GM21723 (cell line): ENCODE measurements at regions not wholly inside any gene's neighbourhood (a gene's known extent, or its start where the extent isn't known, plus 50 kb on each side); places are given as distances from the start of the nearest gene placed in this dataset.
"Not testable (repeated sequence)": the region's sequence is repeated elsewhere in the genome, so short reads cannot be mapped to it uniquely, and the experiment has no call there.

Experiments
- ATAC-seq: cut with Tn5 transposase; IDR thresholded peaks from one replicate; pipeline ENCODE4 v1.9.1; 2021; ENCODE audit warnings: mild to moderate bottlenecking, moderate library complexity; ENCODE audit not compliant: unreplicated experiment

DNA sequence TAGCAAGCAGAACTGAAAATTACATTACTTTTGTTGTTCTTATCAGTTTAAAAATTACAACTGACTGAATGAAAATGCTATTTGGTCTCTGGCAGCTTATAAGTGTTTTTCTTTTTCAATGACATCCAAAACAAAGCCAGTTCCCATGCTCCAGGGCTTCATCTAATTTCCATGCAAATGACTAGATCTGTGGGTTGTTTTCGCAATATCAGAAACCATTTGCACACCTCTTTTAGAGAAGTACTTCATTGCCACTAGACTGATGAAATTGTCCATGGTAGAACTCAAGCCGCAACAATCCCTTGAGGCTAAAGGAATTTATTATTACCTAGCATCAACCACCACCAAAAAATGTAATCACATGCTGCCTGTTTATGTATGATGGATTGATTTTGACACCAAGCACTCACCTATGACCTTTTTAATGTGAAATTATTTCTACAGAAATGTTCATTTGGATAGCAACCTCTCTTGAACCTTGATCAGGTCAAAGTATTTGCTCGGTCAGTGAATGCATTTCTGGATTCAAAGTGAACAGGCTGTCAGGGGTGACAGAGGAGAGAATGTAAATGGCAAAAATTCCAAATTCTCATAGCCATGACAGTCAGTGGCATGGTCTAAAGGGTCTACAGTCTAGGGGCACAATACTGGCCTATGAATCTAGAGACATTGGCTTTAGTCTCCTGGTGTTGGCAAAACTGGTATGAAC lies 769.3 kb downstream of the SORCS1 start:
- ATAC-seq: no peak

DNA sequence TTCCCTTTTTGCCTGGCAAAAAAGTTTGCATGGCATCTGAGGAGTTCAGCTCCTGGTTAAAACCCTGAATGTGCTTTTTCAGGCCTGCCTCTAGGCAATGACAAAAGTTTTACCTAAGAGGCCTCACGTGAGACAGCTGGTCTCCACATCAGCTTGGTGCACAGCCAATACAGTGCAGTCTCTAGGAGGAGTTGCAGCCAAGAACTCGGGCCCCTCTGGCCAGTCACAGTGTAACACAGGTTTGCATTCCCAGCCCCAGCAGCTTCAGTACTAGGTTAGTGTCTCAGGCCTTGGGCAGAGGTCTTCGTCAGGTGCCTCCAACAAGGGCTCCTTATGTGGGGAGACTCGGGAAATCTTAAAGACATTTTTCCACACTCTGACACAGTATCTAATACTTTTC lies 771.7 kb downstream of the SORCS1 start:
- no peak for ATAC-seq

DNA sequence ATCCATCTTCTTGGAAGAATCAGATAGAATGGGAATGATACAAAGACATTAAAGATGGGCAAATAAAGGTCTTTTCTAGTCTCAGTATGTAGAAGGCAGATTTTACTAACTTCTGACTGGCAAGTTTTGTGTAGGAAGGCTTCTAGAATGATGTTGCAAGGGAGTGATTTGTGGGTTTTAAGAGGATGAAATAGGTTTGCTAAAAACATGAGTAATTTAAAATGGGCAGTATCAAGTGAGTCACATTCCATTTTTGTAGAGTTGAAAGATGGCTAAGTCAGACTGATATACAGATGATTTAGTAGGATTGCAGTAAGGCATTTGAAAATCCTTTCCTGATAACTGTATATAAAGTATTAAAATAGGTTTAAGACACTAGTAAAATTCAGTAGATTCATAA lies 777.4 kb downstream of the SORCS1 start:
- ATAC-seq: no peak

DNA sequence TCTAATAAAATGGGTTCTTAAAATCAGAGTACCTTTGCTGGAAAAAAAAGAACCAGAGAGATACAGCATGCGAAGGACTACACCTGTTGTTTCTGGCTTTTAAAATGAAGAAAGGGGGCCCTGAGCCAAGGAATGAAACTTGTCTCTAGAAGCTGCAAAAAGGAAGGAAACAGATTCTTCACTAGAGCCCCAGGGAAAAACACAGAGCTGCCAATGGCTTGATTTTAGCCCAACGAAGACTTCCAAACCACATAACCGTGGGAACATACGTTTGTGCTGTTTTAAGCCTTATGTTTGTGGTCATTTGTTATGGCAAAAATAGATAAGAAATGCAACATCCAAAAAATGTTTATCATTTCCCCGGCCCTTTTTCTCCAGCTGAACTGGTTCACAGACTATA lies 780.0 kb downstream of the SORCS1 start:
- no peak for ATAC-seq

DNA sequence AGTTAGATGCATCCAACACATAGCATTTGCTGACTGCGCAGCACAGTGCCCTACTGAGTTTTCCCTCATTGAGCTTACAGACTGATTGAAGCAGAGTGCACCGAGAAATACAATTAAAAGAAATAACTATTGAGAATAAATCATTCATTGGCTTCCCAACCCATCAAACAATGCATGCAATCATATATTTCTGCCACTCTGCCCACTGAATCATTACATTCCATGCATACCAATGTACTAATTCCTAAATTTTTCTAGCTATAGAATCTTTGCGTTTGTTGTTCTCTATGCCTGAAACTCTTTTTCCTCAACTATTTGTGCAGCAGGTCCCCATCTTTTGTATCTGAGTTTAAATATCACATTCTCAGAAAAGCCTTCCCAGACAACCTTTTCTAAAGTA lies 783.8 kb downstream of the SORCS1 start:
- ATAC-seq: no peak

DNA sequence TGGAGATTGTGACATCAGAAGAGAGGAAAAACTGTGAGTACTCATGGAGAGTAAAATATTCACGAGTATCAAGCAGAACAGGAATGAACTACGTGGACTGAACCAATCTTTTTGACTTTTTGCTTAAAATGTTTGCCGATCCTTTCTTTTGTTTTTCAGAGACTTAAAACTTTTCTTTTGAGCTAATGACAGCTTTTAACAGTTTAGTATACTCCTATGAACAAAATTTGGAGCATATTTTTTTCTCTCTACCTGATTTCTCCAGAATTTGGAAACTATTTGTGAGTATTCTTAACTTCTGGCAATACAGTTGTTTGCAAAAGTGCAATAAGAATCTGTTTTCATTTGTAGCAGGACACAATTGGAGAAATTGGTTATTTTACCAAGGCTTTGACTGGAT lies 786.3 kb downstream of the SORCS1 start:
- ATAC-seq: no peak

DNA sequence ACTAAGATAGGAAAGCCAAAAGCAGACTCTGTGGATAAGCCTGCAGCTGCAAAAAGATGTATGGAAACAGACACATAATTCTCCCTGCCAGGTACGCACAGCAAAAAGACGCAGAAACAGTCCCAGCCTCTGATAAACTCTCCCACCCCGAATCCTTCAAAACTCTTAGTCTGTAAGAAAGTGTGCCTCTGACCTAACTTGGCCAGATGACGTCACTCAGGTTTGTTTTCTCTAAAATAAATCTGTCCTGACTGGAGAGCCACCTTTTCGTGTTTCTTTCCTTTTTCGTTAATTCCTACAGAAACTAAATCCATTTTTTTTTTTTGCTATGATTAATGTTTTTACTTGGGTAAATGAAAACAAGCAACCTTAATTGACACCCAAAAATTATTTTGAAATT lies 793.8 kb downstream of the SORCS1 start:
- ATAC-seq: no peak

DNA sequence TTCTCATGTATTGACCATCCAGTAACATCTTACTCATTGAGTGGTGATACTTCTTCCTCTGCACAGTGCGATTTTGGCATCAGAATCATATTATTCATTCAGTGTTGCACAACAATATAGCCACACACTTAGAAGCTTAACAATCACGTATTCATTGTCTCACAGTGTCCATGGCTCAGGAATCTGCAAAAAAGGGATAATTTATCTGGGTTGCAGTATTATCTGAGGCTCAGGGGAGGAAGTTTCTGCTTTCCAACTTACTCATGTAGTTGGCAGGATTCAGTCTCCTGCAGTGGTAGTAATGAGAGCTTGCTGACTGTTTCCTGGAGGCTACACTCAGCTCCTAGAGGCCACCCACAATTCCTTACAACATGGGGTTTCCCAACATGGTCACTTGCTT lies 803.6 kb downstream of the SORCS1 start:
- ATAC-seq: no peak

DNA sequence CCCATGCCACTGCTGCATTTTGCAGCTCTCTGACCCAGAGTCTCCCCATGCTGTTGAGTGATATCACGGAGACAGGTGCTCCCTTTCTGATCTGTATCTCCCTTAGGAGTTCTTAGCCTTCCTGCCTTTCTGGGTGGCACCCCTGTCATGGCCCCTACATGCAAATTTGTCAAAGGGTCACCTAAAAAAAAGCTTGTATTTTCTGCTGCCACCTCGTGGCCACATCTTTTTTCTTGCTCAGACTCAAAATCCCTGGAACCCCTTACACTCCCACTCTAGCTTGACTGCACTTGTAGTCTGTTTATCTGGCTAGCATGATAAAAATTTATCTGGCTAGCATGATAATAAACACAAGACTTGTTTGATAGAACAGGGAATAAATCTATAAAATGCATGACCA lies 809.1 kb downstream of the SORCS1 start:
- no peak for ATAC-seq

DNA sequence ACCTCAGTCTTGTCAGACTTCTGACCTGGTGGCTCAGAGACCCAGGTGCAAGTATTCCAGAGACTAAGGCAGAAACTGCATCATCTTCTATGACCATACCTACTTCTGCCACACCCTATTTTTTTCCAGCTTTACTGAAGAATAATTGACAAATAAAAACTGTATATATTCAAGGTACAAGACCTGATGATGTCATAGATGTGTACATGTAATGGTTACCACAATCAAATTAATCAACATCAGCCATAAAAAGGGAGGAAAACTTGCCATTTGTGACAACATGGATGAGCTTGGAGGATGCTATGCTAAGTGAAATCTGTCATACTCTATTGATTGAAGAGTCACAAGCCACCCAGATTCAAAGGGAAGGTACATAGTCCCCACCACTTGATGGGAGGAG lies 815.6 kb downstream of the SORCS1 start:
- ATAC-seq: no peak

DNA sequence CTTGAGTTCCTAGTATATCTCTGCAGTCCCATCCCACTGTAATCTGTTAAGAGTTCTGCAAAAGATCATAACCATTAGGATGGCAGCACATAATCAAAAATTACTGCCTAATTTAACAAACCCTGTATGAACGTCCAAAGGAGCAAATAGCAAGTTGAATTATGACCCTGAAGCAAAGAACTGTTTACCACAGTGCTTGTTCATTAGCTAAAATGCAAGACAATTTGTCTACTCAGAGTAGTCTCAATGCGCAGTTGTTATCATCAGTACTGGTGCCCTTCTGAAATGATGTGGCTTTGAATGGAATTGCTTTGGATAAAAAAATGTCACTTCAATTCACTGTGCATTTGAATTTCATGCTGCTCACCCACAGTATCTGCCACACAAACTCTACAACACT lies 817.0 kb downstream of the SORCS1 start:
- no peak for ATAC-seq

DNA sequence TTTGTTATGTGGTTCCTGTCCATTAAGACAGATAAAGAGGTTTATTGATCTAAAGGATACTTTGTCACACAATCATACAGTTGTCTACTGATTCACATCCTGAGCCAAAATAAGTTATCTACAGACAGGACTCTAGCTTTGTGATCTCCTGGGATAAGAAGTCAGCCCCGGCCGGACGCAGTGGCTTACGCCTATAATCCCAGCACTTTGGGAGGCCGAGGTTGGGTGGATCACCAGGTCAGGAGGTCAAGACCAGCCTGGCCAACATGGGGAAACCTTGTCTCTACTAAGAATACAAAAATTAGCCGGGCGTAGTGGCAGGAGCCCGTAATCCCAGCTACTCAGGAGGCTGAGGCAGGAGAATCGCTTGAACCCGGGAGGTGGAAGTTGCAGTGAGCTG lies 821.0 kb downstream of the SORCS1 start:
- not testable (repeated sequence) for ATAC-seq

DNA sequence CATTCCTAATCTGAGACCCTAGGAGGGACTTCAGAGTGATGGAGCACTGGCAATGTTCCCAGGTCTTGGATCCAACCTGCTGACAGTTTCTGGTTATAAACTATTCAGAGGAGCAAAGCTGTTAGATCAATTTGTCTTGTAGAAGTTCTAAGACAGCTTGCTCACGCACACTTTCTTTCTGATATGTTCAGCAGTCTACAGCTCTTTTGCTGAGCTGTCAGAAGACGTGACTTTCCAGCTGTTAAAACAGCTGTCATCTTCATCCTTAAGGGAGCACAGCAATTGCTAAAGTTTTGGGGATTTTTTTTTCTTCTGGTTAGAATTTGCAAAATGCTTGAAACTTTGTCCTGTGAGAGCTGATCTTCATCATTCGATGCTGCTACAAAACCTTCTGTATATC lies 823.1 kb downstream of the SORCS1 start:
- ATAC-seq: no peak

DNA sequence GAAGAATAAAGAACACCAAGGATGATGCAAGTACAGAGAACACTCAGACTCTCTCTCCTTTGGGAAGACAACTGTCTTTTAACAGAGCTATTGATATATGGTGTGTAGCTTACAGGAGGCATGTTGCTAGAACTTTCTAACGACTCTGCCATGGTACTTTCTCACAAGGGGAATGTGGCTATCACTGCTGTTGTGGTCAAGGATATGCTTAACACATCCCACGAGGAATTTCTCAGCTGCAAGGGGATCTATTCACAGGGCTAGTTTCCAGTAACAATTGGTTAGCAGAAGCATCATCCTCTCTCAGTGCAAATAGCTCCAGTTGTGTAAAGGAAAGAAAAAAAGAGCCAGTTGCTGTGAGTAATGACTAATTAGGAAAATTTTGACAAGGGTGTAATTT lies 826.0 kb downstream of the SORCS1 start:
- ATAC-seq: no peak

DNA sequence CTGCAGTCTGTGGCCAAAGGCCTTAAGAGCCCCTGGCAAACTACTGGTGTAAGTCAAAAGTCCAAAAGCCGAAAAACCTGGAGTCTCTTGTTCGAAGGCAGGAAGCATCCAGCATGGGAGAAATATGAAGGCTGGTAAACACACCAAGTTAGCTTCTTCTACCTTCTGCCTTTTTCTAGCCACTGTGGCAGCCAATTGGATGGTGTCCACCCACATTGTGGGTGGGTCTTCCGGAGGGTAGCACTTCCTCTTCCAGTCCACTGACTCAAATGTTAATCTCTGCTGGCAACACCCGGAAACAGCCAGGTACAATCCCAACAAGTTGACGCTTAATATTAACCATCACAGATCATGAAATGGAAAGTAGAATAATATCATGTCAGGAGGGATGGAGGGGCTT lies 827.6 kb downstream of the SORCS1 start:
- ATAC-seq: no peak

DNA sequence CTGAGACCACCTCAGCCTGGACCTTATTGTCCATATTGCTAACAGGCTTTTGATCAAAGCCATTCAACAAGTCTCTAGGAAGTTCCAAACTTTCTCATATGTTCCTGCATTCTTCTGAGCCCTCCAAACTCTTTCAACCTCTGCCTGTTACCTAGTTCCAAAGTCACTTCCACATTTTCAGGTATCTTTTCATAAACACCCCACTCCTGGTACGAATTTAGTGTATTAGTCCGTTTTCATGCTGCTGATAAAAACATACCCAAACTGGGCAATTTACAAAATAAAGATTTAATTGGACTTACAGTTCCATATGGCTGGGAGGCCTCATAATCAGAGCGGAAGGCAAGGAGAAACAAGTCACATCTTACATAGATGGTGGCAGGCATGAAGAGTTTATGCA lies 836.8 kb downstream of the SORCS1 start:
- ATAC-seq: no peak

DNA sequence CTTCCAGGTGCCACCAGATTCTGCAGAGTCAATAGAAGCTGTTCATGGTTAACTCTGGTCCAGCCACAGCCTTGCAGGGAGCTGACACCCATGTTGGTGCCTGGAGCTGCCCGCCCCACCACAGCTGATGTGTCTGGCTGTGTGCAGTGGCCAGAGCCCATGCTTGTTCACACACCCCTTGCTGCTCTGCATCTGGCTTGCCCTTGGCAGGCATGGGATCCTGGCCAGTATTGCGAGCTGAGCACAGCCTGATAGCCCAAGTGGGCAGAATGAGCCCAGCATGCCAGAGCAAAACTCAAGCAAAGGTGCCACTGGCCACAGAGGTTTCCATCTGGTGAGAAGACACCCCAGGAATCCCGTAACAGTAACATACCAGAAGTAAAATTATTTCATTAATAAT lies 843.6 kb downstream of the SORCS1 start:
- no peak for ATAC-seq

DNA sequence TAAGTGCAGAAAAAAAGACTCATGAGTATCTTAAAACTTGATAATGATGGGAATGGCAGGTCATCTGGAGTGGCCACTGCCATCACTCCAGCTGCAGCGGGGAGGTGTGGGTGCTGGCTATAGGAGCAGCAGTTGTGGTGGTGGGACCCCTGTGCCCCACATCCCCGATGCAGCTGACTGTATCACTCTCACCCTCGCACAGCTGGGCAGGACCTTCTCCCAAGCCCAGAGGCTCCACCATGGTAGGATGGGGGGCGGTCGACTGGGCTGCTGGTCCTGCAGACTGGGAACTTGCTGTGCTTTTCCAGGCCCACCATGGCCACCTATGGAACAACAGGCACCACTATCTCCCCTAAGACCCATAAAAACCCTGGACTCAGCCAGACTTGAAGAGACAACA lies 844.4 kb downstream of the SORCS1 start:
- no peak for ATAC-seq

DNA sequence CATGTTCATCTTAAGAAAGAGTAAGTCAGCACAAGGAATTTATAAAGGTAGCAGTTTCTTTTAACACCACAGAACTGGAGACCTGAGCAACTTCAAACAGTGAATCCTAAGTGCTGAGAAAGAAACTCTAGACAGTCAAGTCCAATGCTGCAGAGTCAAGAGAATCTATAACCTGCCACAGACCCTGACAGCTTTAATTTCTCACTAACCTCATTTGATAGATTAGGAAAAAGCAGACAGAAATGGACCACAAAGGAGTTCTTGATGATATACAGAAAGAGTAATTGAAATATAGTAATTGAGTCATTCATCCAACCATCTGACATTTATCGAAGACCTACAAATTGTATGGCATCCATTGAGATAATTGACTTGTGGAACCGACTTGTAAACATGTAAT lies 847.0 kb downstream of the SORCS1 start:
- ATAC-seq: no peak

DNA sequence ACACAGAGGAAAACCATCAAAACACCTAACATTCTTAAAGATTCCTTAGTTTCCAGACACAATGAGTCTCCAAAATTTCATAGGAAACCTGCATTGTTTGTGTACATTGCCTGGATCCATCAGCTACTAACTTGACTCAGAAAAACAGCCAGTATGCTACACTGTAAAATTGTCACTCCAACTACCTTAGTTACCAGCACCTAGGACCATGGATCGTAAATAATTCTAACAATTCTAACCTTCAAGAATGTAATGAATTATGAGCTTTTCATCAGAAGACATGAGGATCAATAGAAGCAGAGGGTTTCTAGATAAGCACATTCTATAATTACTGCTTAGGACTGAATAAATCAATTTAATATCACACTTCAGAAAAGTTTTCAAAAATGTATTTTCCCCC lies 851.5 kb downstream of the SORCS1 start:
- no peak for ATAC-seq

DNA sequence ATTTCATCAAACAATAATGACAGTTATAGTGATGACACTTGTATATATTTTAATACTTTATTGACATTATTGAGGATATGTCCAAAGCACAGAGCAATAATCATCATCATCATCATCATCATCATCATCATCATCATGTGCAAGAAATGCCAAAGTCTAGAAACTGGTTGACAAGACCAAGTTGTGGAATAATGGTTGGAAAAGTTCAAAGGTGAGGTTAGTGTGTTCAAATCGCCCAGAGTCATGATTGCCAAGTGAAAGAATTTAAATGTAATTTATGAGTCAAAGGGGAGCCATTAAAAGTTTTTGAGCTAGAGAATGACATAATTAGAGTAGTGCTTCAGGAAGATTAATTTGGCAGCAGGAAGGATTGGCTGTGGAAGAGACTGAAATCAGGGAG lies 852.4 kb downstream of the SORCS1 start:
- ATAC-seq: no peak

DNA sequence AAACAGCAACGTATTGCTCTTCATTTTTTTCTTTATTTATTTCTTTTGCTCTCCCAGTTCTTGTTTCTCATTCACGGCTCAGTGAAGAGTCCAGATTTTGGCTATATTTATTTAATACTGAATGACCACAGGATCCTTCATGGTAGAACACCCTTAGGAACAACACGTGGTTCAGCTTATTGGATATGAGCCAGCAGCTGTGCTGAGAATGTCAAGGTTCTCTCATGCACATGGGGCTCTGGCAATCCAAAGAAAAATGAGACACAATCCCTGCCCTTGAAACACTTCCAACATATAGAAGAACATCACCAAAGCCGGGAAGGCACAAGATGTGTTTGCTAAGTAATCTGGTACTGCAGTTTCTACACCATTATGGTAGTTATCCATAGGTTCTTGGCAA lies 852.9 kb downstream of the SORCS1 start:
- ATAC-seq: no peak

DNA sequence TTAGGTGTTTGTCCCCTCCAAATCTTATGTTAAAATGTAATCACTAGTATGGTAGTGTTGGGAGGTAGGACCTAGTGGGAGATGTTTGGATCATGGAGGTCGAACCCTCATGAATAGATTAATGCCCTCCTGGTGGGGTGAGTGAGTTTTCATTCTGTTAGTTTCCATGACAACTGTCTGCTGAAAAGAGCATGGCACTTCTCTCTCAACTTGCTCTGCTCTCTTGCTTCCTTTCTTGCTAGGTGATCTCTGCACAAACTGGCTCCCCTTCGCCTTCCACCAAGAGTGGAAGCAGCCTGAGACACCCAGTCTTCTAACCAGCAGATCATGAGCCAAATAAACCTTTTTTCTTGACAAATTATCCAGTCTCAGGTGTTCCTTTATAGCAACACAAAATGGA lies 853.9 kb downstream of the SORCS1 start:
- ATAC-seq: no peak

DNA sequence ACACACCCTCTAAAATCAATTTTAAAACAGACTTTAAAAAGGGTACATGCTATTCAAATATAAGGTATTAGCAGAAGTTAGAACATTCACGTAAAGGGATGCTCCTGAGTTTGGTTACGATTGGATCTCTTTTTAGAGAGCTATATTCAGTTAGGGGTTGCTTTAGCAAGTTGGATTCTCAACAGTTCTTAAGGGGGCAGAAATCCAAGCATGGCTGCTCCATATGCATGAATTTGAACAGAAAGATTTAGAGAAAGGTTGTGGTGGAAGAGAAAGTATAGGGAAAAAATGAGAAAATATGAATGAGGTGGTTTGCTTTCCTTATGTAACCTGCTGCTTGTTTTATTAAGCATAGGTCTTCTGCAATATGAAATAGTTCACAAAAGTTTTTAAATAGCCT lies 855.1 kb downstream of the SORCS1 start:
- ATAC-seq: no peak
